PFSK-1 (cell line): ENCODE measurements at regions not wholly inside any gene's neighbourhood (a gene's known extent, or its start where the extent isn't known, plus 50 kb on each side); places are given as distances from the start of the nearest gene placed in this dataset.

Experiments
- FOXP2 ChIP-seq: optimal IDR thresholded peaks from 2 replicates; pipeline ENCODE3; 2011; ENCODE audit warnings: borderline replicate concordance, control low read depth, inconsistent platforms; ENCODE audit not compliant: insufficient read depth; ENCODE audit errors: extremely low read length, extremely low read depth
- POLR2AphosphoS5 ChIP-seq: IDR thresholded peaks from 2 replicates; pipeline ENCODE4 v1.6.1; 2012; ENCODE audit warnings: low read depth, mild to moderate bottlenecking, control low read depth, low read length, moderate library complexity
- REST ChIP-seq, 2 experiments: IDR thresholded peaks; 2 replicates each; pipeline versions ENCODE4 v1.6.1 to v1.8.0; 2011 to 2012; ENCODE audit warnings: low read depth in 2 of 2, low read length in 2 of 2, control low read depth in 1 of 2, inconsistent platforms in 1 of 2, mild to moderate bottlenecking in 1 of 2, moderate library complexity in 1 of 2; ENCODE audit not compliant: insufficient read depth in 1 of 2
- SIN3A ChIP-seq: IDR thresholded peaks from 2 replicates; pipeline ENCODE4 v1.6.1; 2012; ENCODE audit warnings: mild to moderate bottlenecking, low read length, moderate library complexity, borderline replicate concordance; ENCODE audit not compliant: insufficient read depth
- TAF1 ChIP-seq: IDR thresholded peaks from 2 replicates; pipeline ENCODE4 v1.6.1; 2012; ENCODE audit warnings: low read length, control low read depth, borderline replicate concordance; ENCODE audit not compliant: insufficient read depth

GRCh38 chr4:129543299-129543698 is 447.3 kb downstream of the C4orf33 start:
- TF ChIP-seq FOXP2 (no peak), POLR2AphosphoS5 (no peak), REST (IDR thresholded peaks at IDR 0.05; ENCODE audit: insufficient read depth in 1 of 2, low read depth in 2 of 2, low read length in 2 of 2) (no peak), SIN3A (no peak), TAF1 (no peak)

- TF ChIP-seq FOXP2 = no peak
- TF ChIP-seq POLR2AphosphoS5 = no peak
- TF ChIP-seq SIN3A = no peak
- no peak for TF ChIP-seq TAF1
- no peak for TF ChIP-seq REST (IDR thresholded peaks at IDR 0.05; ENCODE audit: insufficient read depth in 1 of 2, low read depth in 2 of 2, low read length in 2 of 2)
Observed at GRCh38 chr4:129545599-129546278, 449.8 kb downstream of the C4orf33 start.

- TF ChIP-seq SIN3A (no peak), REST (IDR thresholded peaks at IDR 0.05; ENCODE audit: insufficient read depth in 1 of 2, low read depth in 2 of 2, low read length in 2 of 2) (no peak), POLR2AphosphoS5 (no peak), TAF1 (no peak), FOXP2 (no peak)
Observed at GRCh38 chr4:129546531-129546930, 450.6 kb downstream of the C4orf33 start.

GRCh38 chr4:129550281-129550785 is 454.4 kb downstream of the C4orf33 start:
- TF ChIP-seq FOXP2 (no peak), TAF1 (no peak), REST (IDR thresholded peaks at IDR 0.05; ENCODE audit: insufficient read depth in 1 of 2, low read depth in 2 of 2, low read length in 2 of 2) (no peak), POLR2AphosphoS5 (no peak), SIN3A (no peak)

GRCh38 chr4:129561280-129561679 is 465.3 kb downstream of the C4orf33 start:
- TF ChIP-seq TAF1 = no peak
- TF ChIP-seq FOXP2 = no peak
- no peak for TF ChIP-seq SIN3A
- no peak for TF ChIP-seq REST (IDR thresholded peaks at IDR 0.05; ENCODE audit: insufficient read depth in 1 of 2, low read depth in 2 of 2, low read length in 2 of 2)
- TF ChIP-seq POLR2AphosphoS5 = no peak
